ENCODE measurements at regions not wholly inside any gene's neighbourhood (a gene's known extent, or its start where the extent isn't known, plus 50 kb on each side); places are given as distances from the start of the nearest gene placed in this dataset.
"Not testable (repeated sequence)": the region's sequence is repeated elsewhere in the genome, so short reads cannot be mapped to it uniquely, and the experiment has no call there.

DNA sequence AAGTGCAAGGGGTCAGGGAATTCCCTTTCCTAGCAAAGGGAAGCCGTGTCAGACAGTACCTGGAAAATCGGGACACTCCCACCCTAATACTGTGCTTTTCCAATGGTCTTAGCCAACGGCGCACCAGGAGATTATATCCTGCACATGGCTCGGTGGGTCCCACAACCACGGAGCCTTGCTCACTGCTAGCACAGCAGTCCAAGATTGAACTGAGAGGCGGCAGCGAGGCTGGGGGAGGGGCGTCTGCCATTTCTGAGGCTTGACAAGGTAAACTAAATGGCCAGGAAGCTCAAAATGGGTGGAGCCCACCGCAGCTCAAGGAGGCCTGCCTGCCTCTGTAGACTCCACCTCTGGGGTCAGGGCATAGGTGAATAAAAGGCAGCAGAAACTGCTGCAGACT is 76.5 kb upstream of the LINC00632 start:
- not testable (repeated sequence) for DNase-seq (ENCODE audit: low spot score, unreplicated experiment); H3K36me3 Mint-ChIP-seq (ENCODE audit: insufficient read depth); H3K9me3 Mint-ChIP-seq (ENCODE audit: low read depth); H3K4me3 Mint-ChIP-seq (ENCODE audit: low read depth); H3K27ac Mint-ChIP-seq; H3K4me1 Mint-ChIP-seq (ENCODE audit: low read depth)
- peaks cover 13% of the 10 kb centered on the region for H3K27me3 Mint-ChIP-seq

DNA sequence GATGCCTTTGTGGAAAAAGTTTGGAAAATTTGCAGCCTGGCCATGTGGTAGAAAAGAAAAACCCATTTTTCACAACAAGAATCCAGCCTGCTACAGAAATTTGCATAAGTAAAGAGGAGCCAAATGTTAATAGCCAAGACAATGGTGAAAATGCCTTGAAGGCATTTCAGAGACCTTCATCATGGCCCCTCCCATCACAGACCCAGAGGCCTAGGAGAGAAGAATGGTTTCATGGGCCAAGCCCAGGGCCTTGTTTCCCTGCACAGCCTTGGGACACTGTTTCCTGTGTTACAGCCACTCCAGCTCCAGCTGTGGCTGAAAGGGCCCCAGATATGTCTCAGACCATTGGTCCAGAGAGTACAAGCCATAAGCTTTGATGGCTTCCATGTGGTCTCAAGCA is 101.4 kb upstream of the LINC00632 start:
- H3K9me3 Mint-ChIP-seq (ENCODE audit: low read depth), result peaks cover 4% of the 10 kb centered on the region
- H3K36me3 Mint-ChIP-seq (ENCODE audit: insufficient read depth), result no peaks in the 10 kb centered on the region
- TF ChIP-seq, protein P1, sequence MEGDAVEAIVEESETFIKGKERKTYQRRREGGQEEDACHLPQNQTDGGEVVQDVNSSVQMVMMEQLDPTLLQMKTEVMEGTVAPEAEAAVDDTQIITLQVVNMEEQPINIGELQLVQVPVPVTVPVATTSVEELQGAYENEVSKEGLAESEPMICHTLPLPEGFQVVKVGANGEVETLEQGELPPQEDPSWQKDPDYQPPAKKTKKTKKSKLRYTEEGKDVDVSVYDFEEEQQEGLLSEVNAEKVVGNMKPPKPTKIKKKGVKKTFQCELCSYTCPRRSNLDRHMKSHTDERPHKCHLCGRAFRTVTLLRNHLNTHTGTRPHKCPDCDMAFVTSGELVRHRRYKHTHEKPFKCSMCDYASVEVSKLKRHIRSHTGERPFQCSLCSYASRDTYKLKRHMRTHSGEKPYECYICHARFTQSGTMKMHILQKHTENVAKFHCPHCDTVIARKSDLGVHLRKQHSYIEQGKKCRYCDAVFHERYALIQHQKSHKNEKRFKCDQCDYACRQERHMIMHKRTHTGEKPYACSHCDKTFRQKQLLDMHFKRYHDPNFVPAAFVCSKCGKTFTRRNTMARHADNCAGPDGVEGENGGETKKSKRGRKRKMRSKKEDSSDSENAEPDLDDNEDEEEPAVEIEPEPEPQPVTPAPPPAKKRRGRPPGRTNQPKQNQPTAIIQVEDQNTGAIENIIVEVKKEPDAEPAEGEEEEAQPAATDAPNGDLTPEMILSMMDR (IDR thresholded peaks at IDR 0.05; ENCODE audit: unreplicated experiment), result no peak
- peaks cover 4% of the 10 kb centered on the region for H3K27me3 Mint-ChIP-seq
- no peak overlapping the region for H3K27ac Mint-ChIP-seq
- no peak for DNase-seq (ENCODE audit: low spot score, unreplicated experiment)
- no peak overlapping the region for H3K4me3 Mint-ChIP-seq (ENCODE audit: low read depth)
- H3K4me1 Mint-ChIP-seq (ENCODE audit: low read depth), result no peaks in the 10 kb centered on the region

DNA sequence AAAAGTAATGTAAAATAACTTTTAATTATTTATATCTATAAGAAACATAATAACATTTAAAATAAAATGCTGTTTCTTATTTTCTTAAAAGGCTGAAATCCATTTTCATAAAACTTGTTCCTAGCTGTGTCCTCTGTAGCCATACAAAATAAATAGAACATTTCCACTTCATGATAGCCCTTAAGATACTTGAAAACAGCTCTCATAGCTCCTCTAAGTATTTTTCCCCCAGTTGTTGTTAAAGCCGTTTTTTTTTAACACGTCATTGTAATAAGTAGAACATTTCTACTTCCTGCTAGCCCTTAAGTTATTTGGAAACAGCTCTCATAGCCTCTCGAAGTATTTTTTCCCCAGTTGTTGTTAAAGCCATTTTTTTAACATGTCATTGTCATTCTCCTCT is 97.3 kb upstream of the SOX3 start:
- Mint-ChIP-seq H3K27ac (no peak overlapping the region), H3K4me1 (ENCODE audit: low read depth) (no peaks in the 10 kb centered on the region), H3K36me3 (ENCODE audit: insufficient read depth) (no peaks in the 10 kb centered on the region), H3K27me3 (peaks cover 25% of the 10 kb centered on the region), H3K9me3 (ENCODE audit: low read depth) (peaks cover 4% of the 10 kb centered on the region), H3K4me3 (ENCODE audit: low read depth) (no peak overlapping the region)
- TF ChIP-seq, protein P1 (IDR thresholded peaks at IDR 0.05; ENCODE audit: unreplicated experiment), result no peak
- no peak for DNase-seq (ENCODE audit: low spot score, unreplicated experiment)

DNA sequence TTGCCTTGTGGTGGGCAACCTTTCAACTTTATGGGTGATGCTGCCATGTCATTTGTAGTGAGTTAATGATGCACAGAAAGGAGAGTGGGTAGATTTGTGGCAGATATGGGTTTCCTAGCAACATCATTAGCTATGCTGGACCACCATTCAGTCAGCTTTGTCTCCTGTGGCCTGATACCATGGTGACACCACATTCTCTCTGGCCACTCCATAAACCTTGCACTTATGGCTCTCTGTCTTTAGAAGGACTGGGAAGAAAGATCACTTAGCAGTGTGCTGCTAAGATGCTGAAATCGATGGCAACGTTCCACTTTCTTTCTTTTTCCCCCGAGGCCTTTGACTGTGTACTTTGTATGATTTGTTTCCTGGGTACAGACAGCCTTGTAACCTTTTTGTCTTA is 95.0 kb upstream of the SOX3 start:
- no peak overlapping the region for H3K4me3 Mint-ChIP-seq (ENCODE audit: low read depth)
- no peak for DNase-seq (ENCODE audit: low spot score, unreplicated experiment)
- H3K27ac Mint-ChIP-seq, result no peak overlapping the region
- H3K4me1 Mint-ChIP-seq (ENCODE audit: low read depth), result no peaks in the 10 kb centered on the region
- TF ChIP-seq, protein P1 (IDR thresholded peaks at IDR 0.05; ENCODE audit: unreplicated experiment), result no peak
- peaks cover 27% of the 10 kb centered on the region for H3K27me3 Mint-ChIP-seq
- no peaks in the 10 kb centered on the region for H3K36me3 Mint-ChIP-seq (ENCODE audit: insufficient read depth)
- no peaks in the 10 kb centered on the region for H3K9me3 Mint-ChIP-seq (ENCODE audit: low read depth)

DNA sequence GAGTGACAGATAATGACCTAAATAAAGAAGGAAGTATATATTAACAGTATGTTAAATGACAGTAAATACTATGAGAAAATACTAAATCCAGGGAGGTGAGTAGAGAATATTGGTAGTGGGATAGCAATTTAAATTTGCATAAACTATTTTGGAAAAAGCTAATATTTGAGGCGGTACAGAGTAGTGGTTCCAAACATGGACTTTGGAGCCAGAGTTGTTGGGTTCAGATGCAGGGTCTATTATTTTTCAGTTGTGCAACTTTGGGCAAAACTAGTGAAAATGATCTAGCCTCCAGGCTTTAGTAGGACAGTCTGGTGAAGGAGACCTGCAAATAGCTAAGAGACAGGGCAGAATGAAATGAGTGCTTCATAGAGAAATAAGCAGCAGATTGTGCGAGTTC is 84.8 kb upstream of the SOX3 start:
- peaks cover 14% of the 10 kb centered on the region for H3K27me3 Mint-ChIP-seq
- no peak overlapping the region for H3K4me3 Mint-ChIP-seq (ENCODE audit: low read depth)
- DNase-seq (ENCODE audit: low spot score, unreplicated experiment), result no peak
- H3K36me3 Mint-ChIP-seq (ENCODE audit: insufficient read depth), result no peaks in the 10 kb centered on the region
- no peaks in the 10 kb centered on the region for H3K9me3 Mint-ChIP-seq (ENCODE audit: low read depth)
- H3K27ac Mint-ChIP-seq, result no peak overlapping the region
- TF ChIP-seq, protein P1 (IDR thresholded peaks at IDR 0.05; ENCODE audit: unreplicated experiment), result no peak
- no peaks in the 10 kb centered on the region for H3K4me1 Mint-ChIP-seq (ENCODE audit: low read depth)

DNA sequence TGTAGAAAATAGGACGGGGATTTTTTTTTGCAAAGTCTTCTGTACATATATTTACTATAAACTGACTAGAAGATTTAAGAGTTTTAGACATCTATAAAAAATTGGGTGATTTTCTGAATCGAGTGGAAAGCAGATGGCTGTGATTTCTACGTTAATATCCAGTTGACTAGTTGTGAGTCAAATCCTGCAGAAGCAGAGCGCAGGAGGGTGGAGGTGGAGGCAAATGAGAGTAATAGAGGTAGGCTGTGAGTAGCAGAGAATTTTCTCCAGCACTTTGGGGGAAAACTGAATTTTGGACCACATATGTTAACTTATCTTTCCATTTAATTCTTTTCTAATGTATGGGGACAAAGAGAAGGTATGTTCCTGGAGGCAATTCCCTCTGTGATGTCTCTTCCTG is 82.1 kb upstream of the SOX3 start:
- H3K4me1 Mint-ChIP-seq (ENCODE audit: low read depth), result no peaks in the 10 kb centered on the region
- H3K9me3 Mint-ChIP-seq (ENCODE audit: low read depth), result no peaks in the 10 kb centered on the region
- DNase-seq (ENCODE audit: low spot score, unreplicated experiment), result no peak
- H3K4me3 Mint-ChIP-seq (ENCODE audit: low read depth), result no peak overlapping the region
- H3K36me3 Mint-ChIP-seq (ENCODE audit: insufficient read depth), result no peaks in the 10 kb centered on the region
- H3K27ac Mint-ChIP-seq, result no peak overlapping the region
- TF ChIP-seq, protein P1 (IDR thresholded peaks at IDR 0.05; ENCODE audit: unreplicated experiment), result no peak
- H3K27me3 Mint-ChIP-seq, result peaks cover 18% of the 10 kb centered on the region
